Colonic mucosa (tissue), 4 donors: ENCODE measurements at regions not wholly inside any gene's neighbourhood (a gene's known extent, or its start where the extent isn't known, plus 50 kb on each side); places are given as distances from the start of the nearest gene placed in this dataset.

Experiments
- DNase-seq: peaks from one replicate; pipeline ENCODE4 v3.0.0-alpha.2; 2020
- H3K27ac ChIP-seq: fragments of 200-600 bp; one replicate; pipeline ENCODE4 v1.8.0; 2021
- H3K27me3 ChIP-seq: fragments of 200-600 bp; one replicate; pipeline ENCODE4 v1.8.0; 2021
- H3K36me3 ChIP-seq: fragments of 200-600 bp; one replicate; pipeline ENCODE4 v1.8.0; 2021
- H3K4me1 ChIP-seq: fragments of 200-600 bp; one replicate; pipeline ENCODE4 v1.8.0; 2021; ENCODE audit warnings: mild to moderate bottlenecking
- H3K4me3 ChIP-seq: fragments of 200-600 bp; one replicate; pipeline ENCODE4 v1.8.0; 2021
- H3K9ac ChIP-seq, 2 donors: one replicate each; pipeline ENCODE4 v1.7.0; 2013; ENCODE audit warnings: control low read depth in 2 of 2, low read depth in 2 of 2, low read length in 2 of 2
- H3K9me3 ChIP-seq: fragments of 200-600 bp; one replicate; pipeline ENCODE4 v1.8.0; 2021
- CTCF ChIP-seq: fragments of 200-600 bp; IDR thresholded peaks from one replicate; pipeline ENCODE4 v1.8.0; 2022; ENCODE audit warnings: antibody characterized with exemption, mild to moderate bottlenecking
- intact Hi-C: fragments of 100-400 bp; cut with DNase I; formaldehyde crosslinking; loops from one replicate; pipeline ENCODE4 v1.14.1; 2022
- donor health status: healthy.
- donor health status: DM: no; HTN: no; CAD: no.
- donor health status: DM: no; HTN: no; CAD: no.

DNA sequence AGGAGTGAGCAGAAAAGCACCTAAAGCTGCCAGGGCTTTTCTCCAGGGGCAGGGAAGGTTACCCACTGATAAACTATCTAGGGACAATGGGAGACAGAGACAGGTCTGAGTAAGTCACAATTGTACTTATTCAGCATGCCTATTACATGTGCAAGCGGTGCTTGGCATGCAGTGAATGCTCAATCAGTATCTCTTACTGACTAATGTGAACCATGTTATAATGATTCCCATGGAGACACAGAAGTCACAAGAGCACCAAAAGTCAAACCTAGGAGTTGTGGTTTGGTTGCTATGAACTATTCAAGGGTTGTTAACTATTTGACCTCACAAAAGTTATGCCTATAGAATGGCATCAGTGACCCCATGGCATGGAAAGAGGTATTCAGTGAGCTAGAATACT, 50.0 kb upstream of the RASGRP1 start:
- Histone ChIP-seq H3K27me3 (no peaks in the 10 kb centered on the region), H3K27ac (no peak overlapping the region), H3K9me3 (no peaks in the 10 kb centered on the region), H3K4me1 (no peaks in the 10 kb centered on the region), H3K4me3 (no peak overlapping the region), H3K36me3 (no peaks in the 10 kb centered on the region), H3K9ac (no peak overlapping the region)
- DNase-seq, result no peak
- intact Hi-C loops, result no loop called here
- TF ChIP-seq CTCF, result no peak

- Histone ChIP-seq H3K4me1 (no peaks in the 10 kb centered on the region), H3K27me3 (no peaks in the 10 kb centered on the region), H3K4me3 (no peak overlapping the region), H3K27ac (no peak overlapping the region), H3K9me3 (no peaks in the 10 kb centered on the region), H3K36me3 (no peaks in the 10 kb centered on the region), H3K9ac (no peak overlapping the region)
- TF ChIP-seq CTCF, result no peak
- intact Hi-C loops, result no loop called here
- DNase-seq, result no peak
Measured at GRCh38 chr15:38617831-38618230, 53.2 kb upstream of the RASGRP1 start.

GRCh38 chr15:38618242-38618955, 53.8 kb upstream of the RASGRP1 start:
- Histone ChIP-seq H3K4me3 (no peak overlapping the region), H3K9me3 (no peaks in the 10 kb centered on the region), H3K9ac (no peak overlapping the region), H3K4me1 (no peaks in the 10 kb centered on the region), H3K27me3 (no peaks in the 10 kb centered on the region), H3K27ac (no peak overlapping the region), H3K36me3 (no peaks in the 10 kb centered on the region)
- intact Hi-C loops, result no loop called here
- TF ChIP-seq CTCF, result no peak
- no peak for DNase-seq

GRCh38 chr15:38620098-38620497, 55.5 kb upstream of the RASGRP1 start:
- H3K27me3 ChIP-seq, result no peaks in the 10 kb centered on the region
- no peak overlapping the region for H3K27ac ChIP-seq
- no peak overlapping the region for H3K4me3 ChIP-seq
- no peak for DNase-seq
- H3K9ac ChIP-seq, result no peak overlapping the region
- no peaks in the 10 kb centered on the region for H3K4me1 ChIP-seq
- intact Hi-C loops, result no loop called here
- TF ChIP-seq CTCF, result no peak
- H3K36me3 ChIP-seq, result no peaks in the 10 kb centered on the region
- H3K9me3 ChIP-seq, result no peaks in the 10 kb centered on the region

DNA sequence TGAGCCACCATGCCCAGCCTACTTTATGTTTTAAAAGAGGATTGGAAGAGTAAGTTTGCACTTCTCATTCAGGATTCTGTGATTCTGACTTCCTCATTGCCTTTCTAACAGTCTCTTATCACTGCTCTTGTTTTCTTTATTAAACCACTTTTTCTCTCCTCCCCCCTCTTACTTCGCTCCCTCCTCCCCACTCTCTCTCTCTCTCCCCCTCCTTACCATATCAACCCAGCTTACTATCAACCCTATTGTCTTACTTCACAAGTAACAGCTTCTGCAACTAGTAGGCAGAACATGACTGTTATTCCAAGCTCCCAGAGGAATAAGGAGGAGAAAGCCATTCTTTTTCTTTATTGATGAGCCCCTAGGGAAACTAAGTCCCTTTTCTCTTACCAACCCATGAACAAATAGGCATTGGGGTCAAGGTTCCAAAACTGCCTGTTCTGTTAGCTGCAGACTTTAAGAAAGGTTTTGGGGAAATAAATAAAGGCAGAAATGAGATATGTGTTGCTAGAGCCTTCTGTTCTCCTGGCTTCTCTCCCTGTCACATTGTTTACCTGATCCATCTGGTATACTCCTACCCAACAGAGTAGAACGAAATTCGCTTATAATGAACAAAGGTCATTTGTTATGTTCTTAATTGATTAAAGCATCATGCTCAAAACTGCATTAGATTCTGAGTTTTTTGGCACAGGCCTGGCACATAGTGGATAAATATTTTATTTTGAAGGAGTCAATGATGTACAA, 56.4 kb upstream of the RASGRP1 start:
- Histone ChIP-seq H3K27ac (no peak overlapping the region), H3K4me1 (no peaks in the 10 kb centered on the region), H3K9me3 (no peaks in the 10 kb centered on the region), H3K9ac (no peak overlapping the region), H3K27me3 (no peaks in the 10 kb centered on the region), H3K36me3 (no peaks in the 10 kb centered on the region), H3K4me3 (no peak overlapping the region)
- DNase-seq, result no peak
- no peak for TF ChIP-seq CTCF
- intact Hi-C loops, result no loop called here
